OCI-LY3 (cell line): ENCODE measurements at regions not wholly inside any gene's neighbourhood (a gene's known extent, or its start where the extent isn't known, plus 50 kb on each side); places are given as distances from the start of the nearest gene placed in this dataset.

Experiments used
- EZH2phosphoT487 ChIP-seq: fragments of 200-600 bp; shearing (Covaris generic); IDR thresholded peaks from 2 replicates; pipeline ENCODE4 v1.6.1; 2018; ENCODE audit warnings: antibody characterized with exemption, mixed run types, low read depth
- TF ChIP-seq, protein P1 (sequence below): fragments of 200-600, 300-600 bp; sonication (generic); IDR thresholded peaks from 2 replicates; pipeline ENCODE4 v1.5.1; 2014; ENCODE audit warnings: antibody characterized with exemption, low read length, low read depth

DNA sequence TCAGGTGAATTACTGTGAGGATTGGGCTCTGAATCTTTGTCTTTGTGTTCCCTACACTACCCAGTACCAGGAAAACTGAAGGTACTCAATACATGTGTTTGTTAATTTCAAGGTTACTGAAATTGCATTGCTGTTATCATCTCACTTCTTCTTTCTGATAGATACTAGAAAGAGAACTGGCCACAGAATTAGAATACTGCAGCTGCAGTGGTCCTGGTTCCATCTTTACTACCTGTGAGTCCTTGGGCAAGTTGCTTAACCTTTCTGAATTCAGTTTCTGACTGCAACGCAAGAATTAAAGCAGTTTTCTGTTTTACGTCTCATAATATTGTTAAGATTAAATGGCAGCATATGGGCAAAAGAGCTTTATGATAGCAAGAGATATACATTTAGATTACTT is 263.5 kb downstream of the LMO4 start:
- TF ChIP-seq, protein P1, sequence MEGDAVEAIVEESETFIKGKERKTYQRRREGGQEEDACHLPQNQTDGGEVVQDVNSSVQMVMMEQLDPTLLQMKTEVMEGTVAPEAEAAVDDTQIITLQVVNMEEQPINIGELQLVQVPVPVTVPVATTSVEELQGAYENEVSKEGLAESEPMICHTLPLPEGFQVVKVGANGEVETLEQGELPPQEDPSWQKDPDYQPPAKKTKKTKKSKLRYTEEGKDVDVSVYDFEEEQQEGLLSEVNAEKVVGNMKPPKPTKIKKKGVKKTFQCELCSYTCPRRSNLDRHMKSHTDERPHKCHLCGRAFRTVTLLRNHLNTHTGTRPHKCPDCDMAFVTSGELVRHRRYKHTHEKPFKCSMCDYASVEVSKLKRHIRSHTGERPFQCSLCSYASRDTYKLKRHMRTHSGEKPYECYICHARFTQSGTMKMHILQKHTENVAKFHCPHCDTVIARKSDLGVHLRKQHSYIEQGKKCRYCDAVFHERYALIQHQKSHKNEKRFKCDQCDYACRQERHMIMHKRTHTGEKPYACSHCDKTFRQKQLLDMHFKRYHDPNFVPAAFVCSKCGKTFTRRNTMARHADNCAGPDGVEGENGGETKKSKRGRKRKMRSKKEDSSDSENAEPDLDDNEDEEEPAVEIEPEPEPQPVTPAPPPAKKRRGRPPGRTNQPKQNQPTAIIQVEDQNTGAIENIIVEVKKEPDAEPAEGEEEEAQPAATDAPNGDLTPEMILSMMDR = no peak
- no peak for TF ChIP-seq EZH2phosphoT487
